ENCODE measurements at regions not wholly inside any gene's neighbourhood (a gene's known extent, or its start where the extent isn't known, plus 50 kb on each side); places are given as distances from the start of the nearest gene placed in this dataset.

DNA sequence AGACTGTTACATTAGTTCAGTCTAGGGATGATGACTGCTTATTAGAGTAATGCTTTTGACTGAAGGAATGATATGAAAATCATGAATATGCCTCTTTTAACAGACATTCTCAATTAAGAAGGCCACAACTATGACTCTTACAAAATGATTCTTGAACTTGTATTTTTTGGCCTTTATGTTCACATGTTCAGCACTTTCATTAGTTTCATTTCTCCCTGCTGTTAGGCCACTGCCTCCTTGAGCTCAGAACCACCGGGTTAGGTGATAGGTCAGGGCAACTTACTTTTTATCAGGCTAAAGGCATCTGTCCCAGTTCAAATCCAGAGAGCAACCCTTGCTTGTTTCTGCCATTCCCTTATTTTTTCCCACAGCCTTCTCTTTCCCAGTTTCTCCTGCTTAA, 235.2 kb upstream of the ELL2 start:
- TF ChIP-seq RFX5 (IDR thresholded peaks at IDR 0.05; ENCODE audit: low read depth, low read length) = no peak
- no peak for TF ChIP-seq POLR2A (IDR thresholded peaks at IDR 0.05; ENCODE audit: low read depth, low read length)
- no peak for TF ChIP-seq ZNF24 (IDR thresholded peaks at IDR 0.05)
- TF ChIP-seq, protein P1, sequence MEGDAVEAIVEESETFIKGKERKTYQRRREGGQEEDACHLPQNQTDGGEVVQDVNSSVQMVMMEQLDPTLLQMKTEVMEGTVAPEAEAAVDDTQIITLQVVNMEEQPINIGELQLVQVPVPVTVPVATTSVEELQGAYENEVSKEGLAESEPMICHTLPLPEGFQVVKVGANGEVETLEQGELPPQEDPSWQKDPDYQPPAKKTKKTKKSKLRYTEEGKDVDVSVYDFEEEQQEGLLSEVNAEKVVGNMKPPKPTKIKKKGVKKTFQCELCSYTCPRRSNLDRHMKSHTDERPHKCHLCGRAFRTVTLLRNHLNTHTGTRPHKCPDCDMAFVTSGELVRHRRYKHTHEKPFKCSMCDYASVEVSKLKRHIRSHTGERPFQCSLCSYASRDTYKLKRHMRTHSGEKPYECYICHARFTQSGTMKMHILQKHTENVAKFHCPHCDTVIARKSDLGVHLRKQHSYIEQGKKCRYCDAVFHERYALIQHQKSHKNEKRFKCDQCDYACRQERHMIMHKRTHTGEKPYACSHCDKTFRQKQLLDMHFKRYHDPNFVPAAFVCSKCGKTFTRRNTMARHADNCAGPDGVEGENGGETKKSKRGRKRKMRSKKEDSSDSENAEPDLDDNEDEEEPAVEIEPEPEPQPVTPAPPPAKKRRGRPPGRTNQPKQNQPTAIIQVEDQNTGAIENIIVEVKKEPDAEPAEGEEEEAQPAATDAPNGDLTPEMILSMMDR (IDR thresholded peaks at IDR 0.05 in 2 of 3, conservative IDR thresholded peaks at IDR 0.05 in 1 of 3; ENCODE audit: control insufficient read depth in 2 of 3, extremely low read depth in 1 of 3, insufficient read depth in 1 of 3, low read depth in 3 of 3, low read length in 3 of 3) = no peak
- TF ChIP-seq PML (IDR thresholded peaks at IDR 0.05; ENCODE audit: low read length) = no peak
- no peak for TF ChIP-seq CEBPB (IDR thresholded peaks at IDR 0.05; ENCODE audit: borderline replicate concordance in 1 of 2, low read depth in 2 of 2, low read length in 2 of 2)
- TF ChIP-seq SMC3 (IDR thresholded peaks at IDR 0.05; ENCODE audit: borderline replicate concordance, low read length) = no peak
- TF ChIP-seq EZH2 (IDR thresholded peaks at IDR 0.05; ENCODE audit: borderline replicate concordance, control insufficient read depth, low read depth, low read length) = no peak
- TF ChIP-seq RCOR1 (conservative IDR thresholded peaks at IDR 0.05; ENCODE audit: low read depth, low read length) = no peak
- TF ChIP-seq NFIC (IDR thresholded peaks at IDR 0.05; ENCODE audit: low read depth, low read length) = no peak
- TF ChIP-seq BHLHE40 (IDR thresholded peaks at IDR 0.05; ENCODE audit: borderline replicate concordance in 1 of 2, low read depth in 2 of 2, low read length in 1 of 2) = no peak
- TF ChIP-seq, protein P2, sequence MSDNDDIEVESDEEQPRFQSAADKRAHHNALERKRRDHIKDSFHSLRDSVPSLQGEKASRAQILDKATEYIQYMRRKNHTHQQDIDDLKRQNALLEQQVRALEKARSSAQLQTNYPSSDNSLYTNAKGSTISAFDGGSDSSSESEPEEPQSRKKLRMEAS (IDR thresholded peaks at IDR 0.05; ENCODE audit: low read depth, low read length) = no peak
- no peak for TF ChIP-seq NRF1 (conservative IDR thresholded peaks at IDR 0.05; ENCODE audit: low read depth, low read length)
- no peak for TF ChIP-seq SUZ12 (IDR thresholded peaks at IDR 0.05; ENCODE audit: unreplicated experiment)
